GM19035 (cell line): ENCODE measurements at regions not wholly inside any gene's neighbourhood (a gene's known extent, or its start where the extent isn't known, plus 50 kb on each side); places are given as distances from the start of the nearest gene placed in this dataset.

Source experiments
- ATAC-seq: cut with Tn5 transposase; IDR thresholded peaks from one replicate; pipeline ENCODE4 v1.9.1; 2021; ENCODE audit not compliant: unreplicated experiment

DNA sequence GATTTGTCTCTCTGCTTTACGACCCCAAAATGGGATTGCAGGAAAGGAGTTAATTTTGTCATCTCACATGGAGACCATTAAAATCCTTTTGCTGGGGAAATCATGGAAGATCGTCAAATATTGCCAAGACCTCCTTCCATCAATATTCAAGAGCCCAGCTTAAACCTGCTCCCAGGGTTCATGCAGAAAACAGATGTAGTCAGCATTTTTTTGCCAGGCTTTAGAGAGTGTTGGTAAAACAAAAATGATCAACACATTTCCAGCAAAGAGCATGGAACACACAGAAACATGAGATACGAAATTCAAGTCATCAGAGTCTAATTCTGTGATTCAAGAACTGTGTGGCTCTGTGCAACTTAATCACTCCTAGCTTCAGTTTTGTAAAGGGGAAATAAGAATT lies 118.0 kb upstream of the ATP10A start:
- ATAC-seq, result no peak

DNA sequence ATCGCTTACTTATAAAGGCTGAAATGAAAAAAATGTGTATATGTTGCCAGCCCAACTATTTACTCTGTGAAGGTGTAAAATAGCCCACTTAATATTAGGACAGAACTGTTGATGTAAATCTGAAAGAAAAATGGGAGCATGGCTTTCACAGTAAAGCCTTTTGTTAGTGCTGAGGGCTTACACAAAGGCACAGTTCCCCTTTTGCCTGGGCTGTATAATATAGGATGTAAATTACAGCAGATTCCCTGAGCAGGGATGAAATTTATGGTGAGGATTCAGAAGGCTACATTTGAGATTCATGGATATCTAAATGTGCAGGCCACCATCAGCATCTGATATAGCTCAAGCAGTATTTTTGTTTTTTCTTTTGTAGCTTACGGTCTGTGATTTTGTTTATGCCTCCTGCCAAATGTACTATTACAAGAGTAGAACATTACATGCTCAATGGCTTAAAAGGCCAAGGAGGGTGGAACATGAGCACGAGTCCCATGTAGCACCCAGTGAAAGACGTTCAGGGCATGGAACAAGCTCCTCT lies 109.1 kb upstream of the ATP10A start:
- no peak for ATAC-seq

DNA sequence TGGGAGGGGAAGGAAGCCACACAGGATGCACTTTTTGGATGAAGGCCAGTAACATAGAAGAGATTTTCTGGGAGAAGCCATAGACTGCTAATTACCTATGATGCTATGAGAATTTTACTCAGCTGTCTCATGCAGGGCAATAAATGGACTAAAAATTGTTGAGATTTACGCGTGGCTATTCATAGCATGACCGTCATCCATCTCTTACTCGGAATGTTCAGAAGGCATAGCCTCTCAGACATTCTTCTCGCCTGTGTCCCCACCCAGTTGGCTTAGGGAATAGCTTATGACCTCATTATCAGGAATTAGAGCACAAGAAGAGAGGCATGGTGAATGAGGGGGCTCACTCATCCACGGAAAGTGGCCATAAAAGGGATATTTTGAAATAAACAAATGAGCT lies 107.9 kb upstream of the ATP10A start:
- ATAC-seq, result no peak

DNA sequence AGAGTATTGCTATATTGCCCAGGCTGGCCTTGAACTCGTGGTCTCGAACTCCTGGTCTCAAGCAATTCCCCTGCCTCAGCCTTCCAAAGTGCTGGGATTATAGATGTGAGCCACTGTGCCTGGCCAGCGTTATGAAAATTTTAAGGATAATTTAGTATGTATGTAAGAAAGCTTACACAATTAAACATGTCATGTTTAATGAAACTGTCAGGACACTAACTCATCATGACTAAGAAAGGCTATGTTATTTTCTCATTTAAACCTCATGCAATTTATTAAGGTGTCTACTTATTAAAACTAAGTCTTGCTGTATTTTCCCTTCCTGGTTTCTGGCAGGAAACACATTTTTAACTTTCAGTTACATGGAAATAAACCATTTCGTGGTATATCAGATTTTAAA lies 106.8 kb upstream of the ATP10A start:
- no peak for ATAC-seq

DNA sequence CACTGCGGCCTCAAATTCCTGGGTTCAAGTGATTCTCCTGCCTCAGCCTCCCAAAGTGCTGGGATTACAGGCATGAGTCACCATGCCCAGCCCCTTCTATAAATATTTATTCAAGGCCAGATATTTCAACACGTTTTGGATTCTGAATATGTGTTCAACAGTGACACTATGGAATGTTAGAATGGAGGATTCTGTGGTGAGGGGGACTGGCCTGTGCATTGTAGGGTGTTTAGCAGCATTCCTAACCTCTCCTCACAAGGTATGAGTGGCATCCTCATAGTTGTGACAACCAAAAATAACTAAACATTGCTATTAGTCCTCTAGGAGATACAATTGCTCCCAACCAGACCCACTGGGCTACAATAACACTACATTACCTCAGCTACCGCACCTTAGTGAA lies 104.0 kb upstream of the ATP10A start:
- no peak for ATAC-seq

DNA sequence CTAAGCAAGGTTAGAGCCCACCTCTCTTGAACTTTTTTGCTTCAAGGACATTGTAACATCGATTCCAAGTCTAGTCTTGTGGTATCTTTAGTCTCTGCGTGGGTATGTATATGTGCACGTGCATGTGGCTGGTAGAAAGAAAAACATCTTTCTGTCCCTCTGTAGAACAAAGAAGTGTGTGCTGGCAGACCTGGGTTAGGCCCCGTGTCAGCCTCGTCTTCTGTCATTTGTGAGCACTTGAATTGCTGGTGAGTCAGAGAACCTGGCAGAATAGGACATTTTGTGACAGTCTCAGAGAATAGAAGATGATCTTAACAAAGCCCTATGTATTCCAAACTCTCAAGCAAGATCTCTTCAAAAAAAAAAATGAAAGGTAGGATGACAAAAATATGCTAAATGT lies 102.2 kb upstream of the ATP10A start:
- no peak for ATAC-seq

DNA sequence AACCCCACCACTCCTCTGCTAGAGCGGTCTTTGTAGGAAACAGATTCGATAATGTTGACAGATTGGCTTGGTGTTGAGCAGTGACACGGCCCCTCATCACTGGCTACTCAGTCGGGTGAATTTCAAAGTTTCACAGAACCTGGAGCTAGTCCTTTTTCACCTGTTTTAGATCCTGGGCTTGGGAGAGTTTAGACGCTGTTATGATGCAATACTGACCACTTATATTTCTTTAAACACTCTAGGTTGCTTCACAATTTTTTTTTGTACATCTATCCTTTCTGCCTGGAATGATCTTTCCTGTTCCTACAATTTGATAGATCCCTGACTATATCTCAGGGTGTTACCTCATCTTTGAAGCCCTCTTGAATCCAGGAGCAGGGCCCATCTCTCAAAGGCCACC lies 97.1 kb upstream of the ATP10A start:
- ATAC-seq, result no peak

DNA sequence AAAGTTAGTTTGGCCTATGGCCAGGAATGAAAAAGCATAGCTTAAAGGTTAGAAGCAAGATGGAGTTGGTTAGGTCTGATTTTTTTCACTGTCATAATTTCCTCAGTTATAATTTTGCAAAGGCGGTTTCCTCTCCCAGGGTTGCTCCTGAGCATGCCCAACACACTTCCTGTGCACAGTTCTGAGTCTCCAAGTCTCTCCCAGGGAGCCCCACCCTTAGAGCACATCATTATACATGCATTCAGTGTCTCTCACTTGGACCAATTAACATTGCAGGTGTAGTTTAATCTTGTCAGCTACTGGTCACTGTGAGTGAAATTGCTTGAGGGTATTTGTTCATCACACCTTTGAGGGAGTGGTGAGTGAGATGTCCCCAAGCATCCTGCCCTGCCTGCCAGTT lies 96.0 kb upstream of the ATP10A start:
- ATAC-seq, result no peak

DNA sequence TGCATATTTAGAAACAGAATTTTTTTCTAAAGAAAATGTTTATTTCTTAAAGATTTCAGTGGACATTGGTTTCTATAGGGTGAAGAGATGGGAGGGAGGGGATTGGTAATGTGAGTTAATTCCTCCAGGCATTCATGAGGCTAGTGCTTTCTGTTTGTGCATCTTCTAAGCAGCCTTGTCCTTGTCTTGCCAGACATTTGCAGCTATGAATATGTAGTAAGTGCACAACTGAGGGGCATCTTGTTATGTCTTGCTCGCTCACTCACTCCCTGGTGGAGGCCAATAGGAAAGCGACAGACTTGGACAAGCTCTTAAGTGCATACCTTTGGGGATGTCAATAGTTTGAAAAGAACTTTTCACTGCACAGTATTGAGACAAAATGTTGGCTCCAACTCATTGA lies 92.5 kb upstream of the ATP10A start:
- no peak for ATAC-seq

DNA sequence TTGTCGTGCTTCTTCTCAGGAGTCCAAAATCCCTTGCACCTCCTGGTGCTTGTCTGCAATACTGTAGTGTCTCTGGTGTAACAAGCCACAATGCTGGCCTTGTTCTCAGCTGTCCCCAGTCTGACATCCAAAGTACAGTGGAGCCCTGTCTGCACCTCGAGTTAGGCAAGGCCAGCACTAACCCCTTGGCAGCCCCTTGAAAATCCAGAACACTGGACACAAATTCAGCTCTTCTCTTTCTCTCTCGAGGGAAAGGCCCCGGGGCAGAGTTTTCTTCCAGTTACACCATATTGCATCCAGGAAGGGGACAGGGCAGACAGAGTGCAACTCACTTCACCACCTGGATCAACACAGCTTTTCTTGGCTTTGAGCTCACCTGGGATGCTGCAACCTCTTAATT lies 91.3 kb upstream of the ATP10A start:
- ATAC-seq, result no peak

DNA sequence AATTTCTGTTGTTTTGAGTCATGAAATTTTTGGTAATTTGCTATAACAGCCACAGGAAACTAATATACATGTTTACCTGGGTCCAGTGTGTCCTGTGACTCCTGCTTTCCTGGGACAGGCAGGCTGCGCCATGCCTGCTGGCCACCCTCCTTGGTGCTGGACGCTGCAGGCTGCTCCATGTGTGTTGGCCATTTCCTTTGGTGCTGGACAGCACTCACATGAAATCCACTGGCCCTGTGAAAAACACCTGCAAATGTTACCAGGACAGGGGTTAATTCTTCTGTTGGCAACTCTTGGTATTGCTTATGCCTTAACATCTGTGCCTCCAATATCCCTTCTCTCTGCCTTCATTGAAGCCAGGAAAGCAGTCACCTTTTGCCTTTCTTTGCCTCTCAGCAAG lies 86.9 kb upstream of the ATP10A start:
- no peak for ATAC-seq

DNA sequence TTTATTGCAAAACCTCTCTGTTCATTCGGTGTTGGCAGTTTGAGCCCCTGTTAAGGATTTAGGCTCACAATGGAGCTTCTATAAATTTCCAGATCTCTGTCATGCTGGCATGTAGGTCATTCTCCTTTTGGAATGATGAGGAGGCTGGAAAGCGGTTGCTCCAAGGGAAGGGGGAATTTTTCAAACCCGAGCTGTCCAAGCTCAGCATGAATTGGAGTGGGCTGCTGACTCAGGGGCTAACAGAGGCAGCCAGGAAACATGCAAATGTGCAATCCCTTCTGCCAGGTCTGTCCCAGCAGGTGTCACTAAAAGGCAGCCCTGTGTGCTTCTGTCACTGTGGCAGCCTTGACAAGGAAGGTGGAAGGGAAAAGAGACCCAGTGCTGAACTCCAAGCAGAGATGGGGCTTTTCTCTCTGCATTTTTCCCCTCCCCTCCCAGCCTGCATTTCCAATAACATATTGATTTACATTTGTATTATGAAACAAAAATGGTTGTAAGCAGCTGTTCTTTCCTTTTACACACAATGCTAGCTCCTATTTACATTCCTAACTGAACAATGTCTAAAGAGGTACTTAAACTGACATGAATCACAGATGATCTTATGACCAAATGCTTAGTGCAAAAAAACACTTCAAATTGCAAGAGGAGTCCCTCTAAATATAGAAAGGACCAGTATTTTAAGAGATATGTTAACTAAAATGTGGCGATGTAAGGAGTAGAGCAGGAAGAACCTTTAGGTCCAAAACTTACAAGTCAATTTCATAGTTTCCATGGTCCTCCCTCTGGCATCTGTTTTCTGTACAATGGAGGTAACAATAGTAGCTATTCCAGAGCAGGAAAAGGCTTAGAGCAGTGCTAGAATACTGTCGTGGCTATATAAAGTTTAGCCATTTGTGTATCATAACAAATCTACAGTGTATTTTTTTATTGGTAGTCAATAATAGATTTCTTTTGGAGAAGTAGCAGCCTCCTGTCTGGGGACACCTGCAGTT lies 84.5 kb upstream of the ATP10A start:
- no peak for ATAC-seq

DNA sequence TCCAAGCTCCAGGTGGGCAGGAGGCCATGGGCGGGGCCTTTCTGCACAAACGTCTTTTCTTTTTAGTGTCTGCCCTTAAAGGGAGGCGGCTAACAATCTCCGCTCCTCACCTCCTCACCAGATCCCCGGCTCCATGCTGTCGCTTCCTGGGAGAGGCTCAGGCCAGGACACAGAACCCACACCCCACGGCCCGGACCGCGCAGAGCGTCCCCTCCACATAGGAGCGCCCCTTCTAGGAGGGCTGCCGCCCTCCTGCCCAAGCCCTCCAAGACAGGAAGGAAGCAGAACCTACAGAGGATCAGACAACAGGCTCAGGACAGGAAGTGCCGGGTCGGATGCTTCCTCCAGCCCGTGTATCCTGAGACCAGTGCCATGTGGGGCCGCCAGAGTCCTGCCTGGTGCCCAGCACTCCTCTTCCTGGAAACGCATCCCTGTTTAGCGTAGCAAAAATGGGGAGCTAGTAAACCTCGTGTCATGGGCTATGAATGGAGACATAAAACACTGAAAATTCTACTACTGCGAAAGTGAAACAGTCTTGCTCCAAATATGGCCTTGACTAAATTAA lies 83.2 kb upstream of the ATP10A start:
- no peak for ATAC-seq

DNA sequence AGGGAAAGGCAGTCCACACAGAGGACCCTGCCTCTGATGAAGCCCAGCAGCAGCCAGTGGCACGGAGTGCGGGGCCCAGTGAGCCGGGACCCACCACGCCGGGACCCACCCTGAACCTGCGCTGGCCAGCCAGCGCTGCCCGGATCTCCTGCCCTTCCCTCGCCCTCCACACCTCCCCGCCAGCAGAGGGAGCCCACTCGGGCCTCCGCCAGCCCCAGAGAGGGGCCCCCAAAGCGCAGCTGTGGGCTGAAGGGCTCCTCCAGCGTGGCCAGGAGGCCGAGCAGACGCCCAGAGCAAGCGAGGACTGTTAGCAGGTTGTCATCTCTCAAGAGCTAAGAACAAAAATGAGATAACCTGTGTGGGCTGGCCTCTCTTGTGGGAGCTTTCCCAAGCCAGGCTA lies 81.3 kb upstream of the ATP10A start:
- ATAC-seq, result no peak

DNA sequence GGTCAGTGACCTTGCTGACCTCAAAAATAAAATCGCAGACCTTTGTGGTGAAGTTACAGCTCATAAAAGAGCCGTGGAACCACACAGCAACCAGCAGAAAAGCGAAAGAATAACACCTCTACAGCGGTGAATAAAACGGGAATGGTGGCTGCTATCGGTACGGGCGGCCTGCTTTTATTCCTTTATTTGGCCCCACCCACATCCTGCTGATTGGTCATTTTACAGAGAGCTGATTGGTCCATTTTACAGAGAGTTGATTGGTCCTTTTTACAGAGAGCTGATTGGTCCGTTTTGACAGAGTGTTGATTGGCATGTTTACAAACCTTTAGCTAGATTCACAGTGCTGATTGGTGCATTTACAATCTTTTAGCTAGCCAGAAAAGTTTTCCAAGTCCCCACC lies 80.7 kb upstream of the ATP10A start:
- no peak for ATAC-seq

DNA sequence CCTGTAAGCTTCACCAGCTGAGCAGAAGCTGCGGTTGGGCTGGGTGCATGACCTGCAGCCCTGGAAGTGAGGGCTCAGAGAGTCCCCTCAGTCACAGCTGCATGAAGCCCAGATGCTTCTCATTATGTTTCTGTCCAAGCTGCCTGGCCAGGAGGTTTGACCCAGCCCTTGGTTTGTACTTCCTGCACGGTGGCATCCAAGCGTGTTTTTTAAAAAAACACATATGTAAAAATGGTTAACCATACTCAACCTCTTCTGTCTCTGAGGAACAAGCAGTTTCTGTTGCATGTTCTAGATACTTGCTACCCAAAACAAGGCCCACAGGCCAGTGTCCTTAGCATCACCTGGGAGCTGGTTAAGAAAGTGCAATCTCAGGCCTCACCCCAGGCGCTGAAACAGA lies 76.0 kb upstream of the ATP10A start:
- ATAC-seq, result peak; percentile 92

DNA sequence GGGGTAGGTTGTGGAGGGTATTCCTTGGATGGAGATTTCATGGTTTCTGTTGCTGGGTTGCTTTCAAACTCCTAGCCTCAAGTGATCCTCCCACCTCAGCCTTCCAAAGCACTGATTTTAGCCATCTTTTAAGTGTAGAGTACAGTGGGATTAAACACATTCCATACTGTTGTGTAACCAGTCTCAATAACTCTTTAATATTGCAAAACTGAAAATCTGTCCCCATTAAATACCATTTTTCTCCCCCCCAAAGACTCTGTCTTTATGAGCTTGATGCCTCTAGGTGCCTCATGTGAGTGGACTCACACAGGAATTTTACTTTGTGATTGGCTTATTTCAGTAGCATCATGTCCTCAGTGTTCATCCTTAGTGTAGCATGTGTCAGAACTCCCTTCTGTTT lies 74.7 kb upstream of the ATP10A start:
- ATAC-seq, result no peak

DNA sequence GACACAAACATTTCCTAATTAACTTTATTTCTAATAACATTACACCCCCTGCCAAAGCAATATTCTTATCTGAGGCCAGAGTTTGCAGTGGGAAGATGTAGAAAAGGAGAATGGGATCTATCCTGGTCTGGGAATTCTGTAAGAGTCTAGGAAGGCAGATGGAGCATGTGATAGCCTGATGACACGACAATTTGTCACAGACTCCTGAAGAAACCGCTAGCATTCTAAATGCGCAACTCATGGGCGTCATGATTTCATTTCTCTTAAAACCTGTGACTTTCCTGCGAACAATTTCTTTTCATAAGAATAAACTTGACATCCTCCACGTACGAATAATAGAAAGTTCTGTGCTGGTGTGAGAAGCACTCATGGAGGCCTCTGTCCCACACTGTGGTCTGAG lies 72.9 kb upstream of the ATP10A start:
- no peak for ATAC-seq

DNA sequence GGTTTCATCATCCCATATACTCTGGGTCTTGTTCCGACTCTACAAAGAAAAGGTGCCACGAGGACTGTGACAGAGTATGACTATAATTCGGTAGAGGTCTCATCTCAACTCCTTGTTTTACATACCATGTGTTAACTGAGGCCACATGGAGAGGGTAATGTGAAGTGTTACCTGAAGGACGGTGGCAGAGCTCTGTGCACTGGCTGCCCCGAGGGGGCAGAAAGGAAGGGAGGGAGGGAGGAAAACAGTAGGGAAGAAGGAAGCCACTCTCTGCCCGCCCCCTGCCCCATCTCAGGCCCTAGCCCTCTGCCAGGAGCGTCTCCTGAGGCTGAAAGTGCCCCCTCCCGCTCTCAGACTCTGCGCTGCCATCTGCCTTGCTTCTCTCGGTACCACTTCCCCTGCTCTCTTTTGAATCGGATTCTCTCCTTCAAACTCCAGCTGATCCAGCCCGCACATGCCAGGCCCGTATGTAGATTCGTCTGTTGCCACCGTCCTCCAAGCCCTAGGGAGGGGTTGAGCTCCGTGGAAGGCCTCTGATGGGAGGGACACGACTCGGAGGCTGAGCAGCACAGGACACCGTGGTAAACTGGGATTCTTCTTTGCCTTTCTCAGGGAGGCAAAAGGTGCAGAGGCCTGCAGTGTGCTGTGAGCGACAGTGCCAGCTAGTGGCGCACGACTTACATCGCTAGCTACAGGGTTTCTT lies 70.5 kb upstream of the ATP10A start:
- peak; percentile 64 for ATAC-seq

DNA sequence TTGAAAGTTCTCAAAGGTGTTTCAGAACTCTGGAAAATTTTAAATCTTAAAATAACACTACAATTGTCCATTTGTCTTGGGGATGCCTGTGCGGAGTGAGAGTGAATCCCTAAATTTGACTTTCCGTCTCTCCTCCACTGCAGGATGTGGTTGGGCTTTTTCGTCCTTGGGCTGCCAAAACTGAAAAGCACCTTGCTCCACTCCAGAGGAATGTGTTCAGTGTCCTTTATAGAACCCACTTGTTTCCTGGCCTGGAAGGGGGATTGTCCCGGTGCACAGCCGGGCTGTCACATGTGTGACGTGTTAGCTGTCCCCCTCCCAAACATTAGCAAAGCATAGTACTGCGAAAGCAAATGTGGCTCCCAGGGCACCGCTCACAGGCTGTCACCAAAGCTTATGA lies 69.6 kb upstream of the ATP10A start:
- ATAC-seq, result no peak

DNA sequence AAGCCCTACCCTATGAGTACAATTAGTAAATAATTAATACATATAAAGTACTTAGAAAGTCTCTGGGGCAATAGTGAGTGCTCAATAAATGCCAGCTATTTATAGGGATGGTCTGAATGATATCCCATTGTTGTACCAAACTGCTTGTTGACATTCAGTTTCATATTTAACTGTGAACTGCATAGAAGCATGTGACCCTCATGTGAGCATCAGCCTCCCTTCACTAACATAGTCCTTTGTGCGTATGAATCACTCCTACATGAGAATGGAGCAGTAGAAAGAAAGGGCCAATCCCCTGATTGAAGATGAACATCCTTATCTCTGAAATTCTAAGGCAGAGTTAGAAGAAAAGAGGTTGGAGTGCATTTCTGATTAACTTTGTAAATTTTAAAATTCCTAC lies 68.7 kb upstream of the ATP10A start:
- ATAC-seq, result no peak

DNA sequence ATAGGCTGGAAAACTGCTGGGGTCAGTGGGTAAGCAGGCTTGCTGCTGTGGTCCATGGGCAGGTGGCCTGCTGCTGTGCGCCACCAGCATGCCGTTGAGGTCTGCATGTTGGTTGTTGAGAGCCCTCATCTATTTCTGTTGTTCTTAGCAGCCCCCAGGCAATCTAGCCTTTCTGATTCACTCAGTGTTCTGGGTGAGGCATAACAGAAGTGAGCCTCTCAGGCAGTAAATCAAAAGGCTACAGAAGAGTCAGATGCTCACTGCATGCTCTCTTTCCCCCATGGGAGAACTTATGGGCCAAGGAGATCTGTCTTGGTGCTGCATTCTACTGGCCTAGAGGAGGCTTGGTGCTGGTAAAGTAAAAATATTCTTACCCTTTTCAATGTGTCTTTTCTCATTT lies 67.8 kb upstream of the ATP10A start:
- ATAC-seq, result no peak
